Stomach (tissue), 8 donors: ENCODE measurements at regions not wholly inside any gene's neighbourhood (a gene's known extent, or its start where the extent isn't known, plus 50 kb on each side); places are given as distances from the start of the nearest gene placed in this dataset.

Experiments
- DNase-seq, 2 donors: peaks; one replicate each; pipeline versions ENCODE4 v3.0.0 to v3.0.0-alpha.2; 2013 to 2019
- H3K27ac ChIP-seq, 5 donors: fragments of 200-600 bp in 4 of 5; sonication (generic) in 4 of 5; one replicate each; pipeline ENCODE4 v1.5.1; 2013 to 2019; ENCODE audit warnings: mild to moderate bottlenecking in 1 of 5, moderate library complexity in 1 of 5
- H3K27me3 ChIP-seq, 3 donors: fragments of 200-600 bp; sonication (generic); one replicate each; pipeline ENCODE4 v1.5.1; 2017 to 2019; ENCODE audit warnings: mixed run types in 1 of 3
- H3K36me3 ChIP-seq, 4 donors: fragments of 200-600 bp; sonication (generic); 1 replicate in 3 of 4; 2 replicates in 1 of 4; pipeline ENCODE4 v1.5.1; 2016 to 2019
- H3K4me1 ChIP-seq, 4 donors: fragments of 200-600 bp; sonication (generic); one replicate each; pipeline ENCODE4 v1.5.1; 2016 to 2019
- H3K4me3 ChIP-seq, 4 donors: fragments of 200-600 bp; sonication (generic) in 3 of 4; one replicate each; pipeline ENCODE4 v1.5.1; 2016 to 2019; ENCODE audit warnings: mild to moderate bottlenecking in 1 of 4
- H3K9me3 ChIP-seq, 4 donors: fragments of 200-600 bp; sonication (generic); one replicate each; pipeline ENCODE4 v1.5.1; 2016 to 2019
- CTCF ChIP-seq, 7 experiments: fragments of 450-650 bp in 4 of 7; fragments of 200-600 bp in 3 of 7; sonication (generic) in 3 of 7; IDR thresholded peaks; one replicate each; pipeline ENCODE4 v1.5.1; 2016 to 2019; ENCODE audit warnings: antibody characterized with exemption in 7 of 7, control low read depth in 2 of 7, mild to moderate bottlenecking in 1 of 7
- EP300 ChIP-seq: sonication (generic); formaldehyde crosslinking; IDR thresholded peaks from one replicate; pipeline ENCODE4 v1.6.1; 2017; ENCODE audit warnings: antibody characterized with exemption
- POLR2A ChIP-seq, 4 donors: fragments of 450-650 bp; IDR thresholded peaks; one replicate each; pipeline ENCODE4 v1.6.1; 2016; ENCODE audit warnings: antibody characterized with exemption in 4 of 4, control low read depth in 2 of 4, mild to moderate bottlenecking in 1 of 4, moderate library complexity in 1 of 4
- POLR2AphosphoS5 ChIP-seq, 3 donors: sonication (generic); formaldehyde crosslinking; IDR thresholded peaks; one replicate each; pipeline ENCODE4 v1.6.1; 2016; ENCODE audit warnings: antibody characterized with exemption in 3 of 3
- WGBS, 5 donors: extraction: QIAGEN DNeasy Blood & Tissue Kit in 3 of 5; methylation state at CpG; one replicate each; pipeline versions ENCODE4 v1.1.5 to v1.1.7; 2013 to 2018; 5-methylcytosine and 5-hydroxymethylcytosine counted together
- intact Hi-C: fragments of 100-400 bp; cut with DNase I; formaldehyde crosslinking; loops from one replicate; pipeline ENCODE4 v1.15.1; 2023; ENCODE audit warnings: low total_unique reads
- donor health status: healthy with polysubstance abuse.
- donor health status: Bipolar disorder and iron deficiency.
- donor health status: healthy.

GRCh38 chr1:2940178-2940577 is 81.1 kb upstream of the ACTRT2 start:
- no peak overlapping the region for H3K4me3 ChIP-seq
- peaks cover 4 to 29% (median 25%) of the 10 kb centered on the region in 4 donors for H3K9me3 ChIP-seq
- no peaks in the 10 kb centered on the region for H3K36me3 ChIP-seq
- TF ChIP-seq POLR2A (IDR thresholded peaks at IDR 0.05) (no peak), POLR2AphosphoS5 (IDR thresholded peaks at IDR 0.05) (no peak), CTCF (IDR thresholded peaks at IDR 0.05) (no peak), EP300 (no peak)
- H3K27ac ChIP-seq = no peak overlapping the region
- no peak for DNase-seq
- intact Hi-C loops = no loop called here
- H3K27me3 ChIP-seq = peaks cover 0 to 40% (median 0%) of the 10 kb centered on the region in 3 donors
- 89 to 95% (median 92%) methylated on average over 4 of the region's 4 CpGs for WGBS, 5 donors
- no peaks in the 10 kb centered on the region for H3K4me1 ChIP-seq

GRCh38 chr1:2941040-2941439 is 80.2 kb upstream of the ACTRT2 start:
- 59 to 70% (median 66%) methylated on average over 2 of the region's 2 CpGs for WGBS, 5 donors
- H3K36me3 ChIP-seq = no peaks in the 10 kb centered on the region
- H3K9me3 ChIP-seq = peaks cover 4 to 29% (median 25%) of the 10 kb centered on the region in 4 donors
- no peak overlapping the region for H3K27ac ChIP-seq
- no peak for DNase-seq
- H3K4me1 ChIP-seq = no peaks in the 10 kb centered on the region
- H3K27me3 ChIP-seq = peaks cover 0 to 40% (median 0%) of the 10 kb centered on the region in 3 donors
- no peak overlapping the region for H3K4me3 ChIP-seq
- TF ChIP-seq CTCF (IDR thresholded peaks at IDR 0.05) = no peak
- TF ChIP-seq EP300 = no peak
- intact Hi-C loops = no loop called here

- Histone ChIP-seq H3K27ac (no peak overlapping the region), H3K36me3 (no peaks in the 10 kb centered on the region), H3K4me3 (no peak overlapping the region), H3K9me3 (peaks cover 4 to 29% (median 25%) of the 10 kb centered on the region in 4 donors), H3K4me1 (no peaks in the 10 kb centered on the region), H3K27me3 (peaks cover 0 to 47% (median 0%) of the 10 kb centered on the region in 3 donors)
- WGBS, 5 donors = 90 to 97% (median 96%) methylated on average over 5 to 6 of the region's 6 CpGs
- intact Hi-C loops = no loop called here
- no peak for DNase-seq
- no peak for TF ChIP-seq POLR2AphosphoS5 (IDR thresholded peaks at IDR 0.05)
- no peak for TF ChIP-seq CTCF (IDR thresholded peaks at IDR 0.05)
- TF ChIP-seq POLR2A (IDR thresholded peaks at IDR 0.05) = no peak
- TF ChIP-seq EP300 = no peak
Measured at GRCh38 chr1:2941907-2942306, 79.4 kb upstream of the ACTRT2 start.

- WGBS, 5 donors = 34 to 59% (median 47%) methylated on average over 5 of the region's 5 CpGs
- Histone ChIP-seq H3K27me3 (peaks cover 0 to 52% (median 0%) of the 10 kb centered on the region in 3 donors), H3K4me1 (no peaks in the 10 kb centered on the region), H3K27ac (no peak overlapping the region), H3K9me3 (peaks cover 4 to 29% (median 25%) of the 10 kb centered on the region in 4 donors), H3K4me3 (no peak overlapping the region), H3K36me3 (no peaks in the 10 kb centered on the region)
- intact Hi-C loops = no loop called here
- TF ChIP-seq EP300 (no peak), POLR2AphosphoS5 (IDR thresholded peaks at IDR 0.05) (no peak), POLR2A (IDR thresholded peaks at IDR 0.05) (no peak), CTCF (IDR thresholded peaks at IDR 0.05) (no peak)
- DNase-seq = no peak
Measured at GRCh38 chr1:2942410-2942809, 78.9 kb upstream of the ACTRT2 start.
